GM19238 (cell line): ENCODE measurements at regions not wholly inside any gene's neighbourhood (a gene's known extent, or its start where the extent isn't known, plus 50 kb on each side); places are given as distances from the start of the nearest gene placed in this dataset.
"Not testable (repeated sequence)": the region's sequence is repeated elsewhere in the genome, so short reads cannot be mapped to it uniquely, and the experiment has no call there.

ENCODE experiments used
- DNase-seq: peaks from one replicate; pipeline ENCODE4 v3.0.0; 2011; ENCODE audit warnings: low spot score; ENCODE audit not compliant: insufficient read length

DNA sequence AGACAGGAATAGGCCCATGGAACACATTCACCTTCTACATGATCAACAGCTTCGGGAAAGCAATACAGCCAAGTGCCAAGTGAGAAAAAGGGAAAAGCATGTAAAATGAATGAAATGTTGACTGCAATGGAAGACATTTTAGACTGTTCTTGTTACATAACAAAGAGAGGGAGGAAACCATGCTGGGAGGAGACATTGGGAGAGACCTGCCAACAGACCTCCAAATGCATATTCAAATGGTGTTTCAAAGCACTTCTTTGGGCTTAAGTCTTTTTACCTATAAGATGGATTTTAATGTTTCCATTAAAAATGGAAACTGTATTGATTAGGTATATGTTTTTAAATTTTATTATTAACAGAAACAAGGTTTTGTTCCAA is 350.0 kb upstream of the THBS1 start:
- DNase-seq, result no peak

DNA sequence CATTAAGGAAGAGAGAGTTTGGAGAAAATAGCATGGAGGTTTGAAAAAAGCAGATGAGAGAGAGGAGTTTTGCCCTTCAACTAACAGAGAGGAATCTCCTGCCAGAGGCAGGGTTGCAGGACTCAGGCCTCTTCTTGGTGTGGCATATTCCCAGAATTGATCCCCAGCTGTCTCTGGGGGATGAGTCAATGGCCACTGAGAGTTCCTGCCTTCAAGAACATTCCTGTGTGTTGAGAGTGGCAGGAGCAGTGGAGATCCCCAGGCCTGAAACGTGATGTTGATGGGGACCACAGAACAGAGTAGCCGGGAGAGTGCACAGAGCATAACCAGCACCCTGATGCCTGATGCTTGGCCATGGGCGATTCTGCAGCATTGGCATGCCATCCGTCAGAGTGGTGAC is 348.4 kb upstream of the THBS1 start:
- no peak for DNase-seq

DNA sequence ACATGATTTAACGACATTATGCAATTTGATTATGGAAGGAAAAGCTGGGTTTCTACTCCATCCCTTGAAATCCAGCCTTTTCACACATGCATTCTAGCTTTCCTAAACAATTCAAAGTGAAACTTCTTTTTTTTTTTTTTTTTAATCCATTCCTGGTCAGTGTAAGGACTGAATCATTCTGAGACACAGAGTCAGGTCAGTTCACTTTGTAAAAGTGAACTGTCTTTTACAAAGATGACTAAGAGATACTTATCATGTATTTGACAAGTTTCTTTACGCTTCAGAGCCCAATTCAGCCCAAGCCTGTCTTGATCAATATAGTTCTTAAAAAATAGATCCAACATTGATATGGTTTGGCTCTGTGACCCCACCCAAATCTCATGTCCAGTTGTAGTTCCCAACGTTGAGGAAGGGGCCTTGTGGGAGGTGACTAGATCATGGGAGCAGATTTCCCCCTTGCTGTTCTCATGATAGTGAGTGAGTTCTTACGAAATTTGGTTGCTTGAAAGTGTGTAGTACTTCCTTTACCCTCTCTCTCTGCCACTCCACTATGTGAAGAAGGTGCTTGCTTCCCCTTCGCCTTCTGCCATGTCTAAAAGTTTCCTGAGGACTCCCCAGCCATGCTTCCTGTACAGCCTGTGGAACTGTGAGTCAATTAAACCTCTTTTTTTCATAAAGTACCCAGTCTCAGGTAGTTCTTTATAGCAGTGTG is 345.6 kb upstream of the THBS1 start:
- no peak for DNase-seq

DNA sequence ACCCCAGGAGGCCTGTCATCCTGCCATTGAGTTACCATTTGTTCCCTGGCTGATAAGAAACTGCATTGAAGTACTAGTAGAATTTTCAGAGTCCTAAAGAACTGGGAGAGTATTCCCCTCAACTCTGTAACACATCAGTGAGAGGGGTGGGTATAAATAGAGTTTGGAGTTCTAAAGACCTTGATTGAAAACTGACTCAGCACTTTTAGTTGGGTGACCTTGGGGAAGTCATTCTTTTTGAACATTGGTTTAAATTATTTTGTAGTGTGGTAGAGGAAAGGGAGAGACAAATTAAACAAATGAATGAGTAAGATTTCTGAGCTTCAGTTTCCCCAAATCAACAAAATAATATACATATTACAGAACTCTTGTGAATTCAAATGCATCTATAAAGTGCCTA is 344.5 kb upstream of the THBS1 start:
- DNase-seq, result no peak

DNA sequence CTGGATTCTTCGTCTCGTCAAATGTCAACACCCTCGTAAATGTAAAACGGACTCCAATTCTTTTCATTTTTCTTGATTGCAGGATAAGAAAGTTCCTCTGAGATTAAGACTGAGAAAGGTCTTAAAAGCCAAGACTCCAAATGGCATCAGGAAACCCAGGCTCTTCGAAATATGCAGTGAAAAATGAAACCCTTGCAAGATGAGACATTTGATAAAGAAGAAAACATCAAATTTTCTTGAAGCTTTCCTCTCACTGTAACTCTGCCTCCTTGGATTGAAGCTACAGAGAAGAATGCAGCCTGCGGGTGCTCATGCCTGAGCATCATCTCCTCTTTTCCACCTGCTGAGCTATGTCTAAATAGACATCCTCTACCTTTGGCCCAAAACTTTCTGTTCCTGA is 342.4 kb upstream of the THBS1 start:
- DNase-seq, result no peak

DNA sequence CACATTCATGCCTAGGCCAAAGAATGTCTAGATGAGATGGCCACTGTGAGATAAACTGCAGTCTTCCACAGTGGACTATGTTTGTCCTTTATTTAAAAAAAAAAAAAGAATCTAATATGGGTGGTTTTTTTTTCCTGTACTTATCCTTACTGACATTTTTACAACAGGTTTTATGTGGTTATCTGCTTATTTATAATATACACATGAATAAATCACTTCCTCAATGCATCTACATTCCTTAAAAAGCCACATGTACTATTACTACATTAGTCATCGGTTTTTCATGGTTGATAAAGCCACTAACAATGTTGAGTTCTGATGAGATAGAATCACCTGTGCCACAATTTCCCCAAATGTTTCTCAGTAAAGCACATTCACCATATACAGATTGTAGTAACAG is 341.3 kb upstream of the THBS1 start:
- DNase-seq, result no peak

DNA sequence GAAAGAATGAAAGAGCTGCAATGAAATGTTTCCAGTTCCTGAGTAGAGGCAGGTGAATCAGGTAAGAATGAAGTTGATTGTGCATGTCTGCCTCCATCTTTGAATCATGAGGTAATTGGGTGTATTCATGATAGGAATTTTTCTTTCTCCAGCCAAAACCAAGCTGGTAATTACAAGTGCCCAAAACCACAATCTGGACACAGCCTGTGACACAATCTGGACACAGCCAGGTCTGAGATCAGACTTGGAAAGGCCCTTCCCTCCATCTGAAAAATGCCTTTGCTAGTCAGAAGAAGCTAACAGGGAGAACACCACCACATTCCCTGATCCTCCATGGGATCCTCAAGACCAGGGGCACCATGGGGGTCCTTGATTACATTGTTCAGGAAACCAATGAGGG is 338.5 kb upstream of the THBS1 start:
- no peak for DNase-seq

DNA sequence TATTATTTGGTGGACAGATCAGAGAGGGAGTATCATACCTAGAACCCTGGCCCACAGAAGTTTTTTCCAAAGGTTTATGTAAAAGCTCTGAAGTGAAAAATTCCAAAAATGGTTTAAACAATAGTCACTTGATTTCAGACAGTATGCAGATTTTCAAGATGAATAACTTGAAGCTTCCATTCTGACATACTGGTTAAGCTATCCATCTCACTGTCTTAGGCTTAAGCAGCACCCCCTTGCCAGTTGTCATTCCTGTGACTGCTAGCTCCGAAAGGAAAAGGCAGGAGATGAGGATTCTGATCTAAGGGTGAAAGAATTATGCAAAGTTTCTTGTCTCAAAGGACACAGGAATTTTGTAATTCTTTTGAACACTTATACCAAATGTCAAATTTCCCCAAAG is 337.5 kb upstream of the THBS1 start:
- no peak for DNase-seq

DNA sequence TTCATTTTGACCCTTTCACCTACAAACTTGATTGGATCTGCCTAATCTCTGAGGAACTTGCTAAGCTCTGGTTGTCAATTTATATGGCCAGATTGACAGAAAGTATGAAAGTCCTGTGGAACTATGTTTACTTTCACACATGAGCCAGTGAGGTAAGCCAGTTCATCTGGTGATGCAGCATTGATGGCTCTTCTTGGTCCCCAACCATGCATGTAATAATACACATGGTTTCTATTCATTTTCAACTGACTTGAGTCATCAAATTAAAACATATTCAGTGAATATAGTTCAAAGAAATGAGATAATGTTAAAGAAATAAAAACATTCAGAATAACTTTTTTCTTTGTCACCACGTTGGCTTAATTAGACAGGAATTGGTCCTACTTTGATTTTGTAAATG is 336.1 kb upstream of the THBS1 start:
- no peak for DNase-seq

DNA sequence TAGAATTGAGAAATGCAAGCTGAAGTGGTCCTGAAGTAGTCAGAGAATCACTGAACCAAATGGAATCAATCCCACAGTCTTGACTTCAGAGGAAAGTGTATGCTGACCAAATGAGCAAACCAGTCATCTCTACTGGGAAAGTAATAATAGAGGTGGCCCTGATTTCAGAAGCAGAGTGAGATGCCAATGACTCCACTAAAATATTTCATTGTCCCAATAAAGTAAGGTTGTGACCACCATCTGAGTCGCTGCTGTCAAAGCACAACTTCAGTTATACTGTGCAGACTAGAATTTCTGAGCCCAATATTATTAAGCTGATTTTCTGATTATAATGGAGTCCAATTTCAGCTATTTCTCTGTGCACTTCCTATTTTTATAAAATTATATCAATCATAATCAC is 334.4 kb upstream of the THBS1 start:
- DNase-seq, result no peak

DNA sequence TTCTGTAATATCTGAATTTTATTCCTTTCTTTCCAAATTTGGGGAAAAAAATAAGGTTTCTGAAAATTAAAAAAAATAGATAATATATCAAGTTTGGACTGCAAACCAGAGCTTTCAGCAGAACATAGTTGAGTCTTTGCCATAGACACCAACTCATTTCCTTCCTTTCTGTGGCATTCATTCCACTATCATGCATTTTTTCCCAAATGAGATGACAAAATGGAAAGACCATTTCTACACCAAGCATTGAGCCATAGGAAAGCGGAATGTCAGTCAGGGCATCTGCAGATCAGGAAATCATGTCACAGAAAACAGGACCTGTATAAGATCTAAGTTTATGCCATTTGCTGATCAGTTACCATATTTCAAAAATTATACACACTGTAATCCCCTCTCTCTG is 333.3 kb upstream of the THBS1 start:
- DNase-seq, result no peak

DNA sequence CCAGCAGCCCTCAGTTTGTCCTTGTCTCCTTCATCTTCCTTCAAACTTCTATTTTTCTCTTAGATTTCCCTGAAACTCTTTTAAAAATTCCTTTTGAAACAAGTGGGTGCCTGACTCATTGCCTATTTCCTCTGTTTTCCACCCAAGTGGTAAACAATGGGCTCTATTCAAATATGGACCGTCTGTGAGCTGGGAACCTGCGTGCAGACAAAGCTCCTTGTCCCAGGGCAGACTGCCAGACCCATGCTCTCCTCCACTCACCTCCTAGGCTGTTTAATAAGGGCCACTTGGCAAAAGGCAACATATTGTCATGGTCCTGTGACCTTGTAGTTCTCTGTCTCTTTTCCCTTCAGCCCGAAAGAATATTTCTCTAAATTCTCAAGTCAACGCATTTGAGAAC is 332.7 kb upstream of the THBS1 start:
- no peak for DNase-seq

DNA sequence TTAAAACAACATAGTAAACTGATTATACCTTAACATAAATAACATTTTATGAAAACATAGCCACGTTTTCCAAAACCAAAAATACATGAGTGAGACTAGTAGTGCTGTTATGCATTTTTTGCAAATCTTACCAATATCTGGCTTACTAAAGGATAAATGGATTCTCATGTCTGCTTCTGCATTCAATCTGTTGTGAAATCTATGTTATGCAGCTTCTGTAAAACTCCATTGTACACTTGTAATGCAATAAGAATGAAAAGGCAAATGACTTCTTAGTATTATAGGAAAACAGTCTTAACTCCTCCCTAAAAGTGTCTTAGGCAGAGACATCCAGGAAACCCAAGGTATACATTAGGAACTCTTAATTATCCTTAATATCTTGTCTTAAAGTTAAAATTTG is 330.9 kb upstream of the THBS1 start:
- no peak for DNase-seq

DNA sequence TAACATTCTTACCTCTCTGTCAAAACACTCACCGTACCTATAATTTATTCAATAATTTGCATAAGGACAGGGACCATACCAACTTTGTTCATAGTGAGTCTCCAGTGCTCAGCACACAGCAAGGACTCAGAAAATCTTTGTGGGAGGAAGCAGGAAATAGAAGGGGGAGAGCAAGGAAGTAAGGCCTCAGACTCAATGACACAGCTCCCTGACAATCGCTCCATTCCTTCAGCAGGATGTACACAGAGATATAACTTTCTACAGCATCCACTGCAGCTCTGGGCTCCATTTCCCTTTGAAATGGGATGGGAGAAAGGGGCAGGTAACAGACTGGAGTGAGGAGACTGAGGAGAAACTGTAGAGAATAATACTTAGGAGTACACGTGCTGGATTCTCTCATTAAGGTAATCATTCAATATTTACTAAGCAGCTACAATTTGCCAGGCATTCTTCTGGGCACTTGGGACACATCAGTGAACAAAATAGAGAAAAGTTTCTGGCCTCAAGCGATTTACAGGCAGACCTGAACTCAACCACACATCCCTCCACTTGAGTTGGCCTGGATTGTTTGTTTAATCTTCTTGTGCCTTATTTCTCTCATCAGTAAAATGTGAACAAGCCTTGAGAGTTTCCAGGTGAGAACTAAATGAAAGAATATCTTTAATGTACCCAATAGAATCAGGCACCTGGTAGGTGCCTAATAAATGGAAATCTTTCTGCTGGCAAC is 330.3 kb upstream of the THBS1 start:
- DNase-seq, result no peak

DNA sequence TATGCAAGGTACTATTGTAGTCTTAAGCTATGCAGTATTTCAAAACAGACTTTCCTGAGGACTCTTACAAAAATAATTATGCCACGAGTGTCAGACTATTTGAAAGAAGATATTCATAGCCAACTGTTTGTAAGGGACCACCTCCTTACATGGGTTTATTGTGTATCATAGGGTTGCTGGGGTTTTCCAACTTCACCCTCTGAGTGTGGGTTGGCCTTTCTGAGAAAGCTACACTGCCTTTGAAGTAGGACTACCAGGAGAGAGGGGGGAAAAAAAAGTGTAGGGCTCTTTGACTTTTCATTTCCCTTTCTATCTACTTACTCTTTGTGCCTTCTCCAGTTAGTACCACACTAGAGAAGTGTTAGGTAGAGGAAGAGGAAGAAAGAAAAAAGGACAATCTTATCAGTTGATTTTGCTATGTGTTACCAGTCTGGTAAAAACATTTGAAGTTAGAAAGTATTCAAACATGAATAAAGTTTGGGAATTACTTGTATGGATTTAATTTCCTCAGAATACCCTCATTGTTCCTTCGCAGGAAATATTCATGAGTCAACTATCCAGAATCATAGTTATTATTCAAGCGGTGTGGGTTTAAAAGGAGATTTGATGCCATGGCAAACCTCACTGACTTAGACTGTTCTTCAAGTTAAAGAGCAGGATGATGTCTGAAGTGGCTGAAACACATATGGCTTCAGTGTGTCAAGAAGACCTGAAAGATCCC is 329.3 kb upstream of the THBS1 start:
- no peak for DNase-seq

DNA sequence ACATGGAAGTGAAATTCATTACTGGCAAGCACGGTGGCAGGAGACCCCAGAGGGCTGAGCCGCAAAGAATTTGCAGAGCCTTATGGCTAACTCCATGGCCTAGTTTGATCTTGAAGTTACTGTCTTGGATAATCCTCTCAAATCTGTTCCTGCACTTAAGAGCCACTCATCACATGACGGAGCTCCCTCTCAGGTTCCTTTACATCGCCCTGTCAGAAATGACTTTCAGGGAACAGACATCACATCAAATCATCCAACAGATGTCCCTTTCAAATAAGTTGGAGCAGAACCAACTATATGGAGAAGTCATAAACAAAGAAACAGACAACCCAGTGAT is 328.8 kb upstream of the THBS1 start:
- no peak for DNase-seq

DNA sequence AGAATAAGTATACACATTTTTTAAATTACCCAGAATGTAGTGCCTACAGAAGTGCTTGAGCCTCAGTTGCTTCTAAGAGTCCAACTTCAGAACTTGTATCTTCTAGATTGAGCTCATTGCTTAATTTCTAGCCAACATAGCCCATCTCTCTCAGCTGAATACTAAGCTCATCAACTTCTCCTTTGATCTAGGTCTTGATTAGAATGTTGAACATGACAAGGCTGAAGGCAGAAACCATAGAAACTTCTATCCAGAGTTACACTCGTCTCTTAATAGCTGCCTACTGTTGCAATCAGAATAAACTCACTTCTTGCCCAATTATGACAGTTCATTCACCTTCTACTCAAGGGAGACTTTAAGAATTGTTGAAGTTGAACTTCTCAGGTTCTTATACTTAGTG is 327.3 kb upstream of the THBS1 start:
- DNase-seq, result no peak

DNA sequence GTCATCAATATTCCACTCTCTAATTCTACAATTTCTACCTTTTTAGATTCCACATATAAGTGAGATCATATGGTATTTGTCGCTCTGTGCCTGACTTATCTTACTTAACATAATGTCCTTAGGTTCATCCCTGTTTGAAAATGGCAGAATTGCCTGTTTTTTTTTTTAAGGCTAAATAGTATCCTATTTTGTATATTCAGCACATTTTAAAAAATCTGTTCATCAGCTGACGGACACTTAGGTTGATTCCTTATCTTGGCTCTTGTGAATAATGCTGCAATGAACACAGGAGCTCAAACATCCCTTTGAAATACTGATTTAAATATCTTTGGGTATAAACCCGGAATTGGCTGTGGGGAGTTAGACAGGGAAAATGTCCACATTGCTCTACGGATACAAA is 326.7 kb upstream of the THBS1 start:
- no peak for DNase-seq

DNA sequence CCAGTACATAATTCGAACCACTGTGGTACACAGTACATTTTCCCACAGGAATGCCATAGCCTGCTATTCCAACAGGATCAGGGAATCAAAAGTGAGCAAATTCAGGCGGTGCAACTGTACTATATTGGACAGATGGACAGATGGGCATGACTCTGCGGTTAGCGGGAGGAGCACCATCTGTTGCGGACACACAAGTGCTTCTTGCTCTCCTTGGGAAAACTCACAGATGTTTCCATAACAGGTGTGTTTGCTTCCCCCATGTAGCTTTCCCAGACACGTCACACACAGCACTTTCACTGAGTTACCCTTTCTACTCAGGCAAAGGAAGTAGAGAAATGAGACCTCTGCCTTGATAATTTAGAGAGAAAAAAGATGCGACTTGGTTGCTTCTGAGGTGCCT is 325.1 kb upstream of the THBS1 start:
- DNase-seq, result no peak

DNA sequence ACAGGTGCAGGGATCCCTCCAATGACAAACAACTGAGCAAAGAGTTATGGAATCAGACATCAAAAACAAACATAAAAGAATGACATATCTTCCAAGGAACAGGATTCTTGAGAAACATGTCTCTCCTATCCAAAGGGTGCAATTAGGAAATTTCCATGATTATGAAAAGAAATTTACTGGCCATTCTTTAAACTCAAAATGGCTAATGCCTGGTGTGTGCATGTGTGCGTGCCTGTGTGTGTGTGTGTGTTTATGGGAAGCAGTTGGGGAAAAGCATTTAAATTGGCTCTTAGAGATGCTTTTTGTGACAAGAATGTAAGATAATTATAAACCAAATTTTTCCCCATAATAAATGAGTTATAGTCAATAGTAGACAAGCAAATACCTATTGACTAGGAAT is 320.5 kb upstream of the THBS1 start:
- DNase-seq, result no peak

DNA sequence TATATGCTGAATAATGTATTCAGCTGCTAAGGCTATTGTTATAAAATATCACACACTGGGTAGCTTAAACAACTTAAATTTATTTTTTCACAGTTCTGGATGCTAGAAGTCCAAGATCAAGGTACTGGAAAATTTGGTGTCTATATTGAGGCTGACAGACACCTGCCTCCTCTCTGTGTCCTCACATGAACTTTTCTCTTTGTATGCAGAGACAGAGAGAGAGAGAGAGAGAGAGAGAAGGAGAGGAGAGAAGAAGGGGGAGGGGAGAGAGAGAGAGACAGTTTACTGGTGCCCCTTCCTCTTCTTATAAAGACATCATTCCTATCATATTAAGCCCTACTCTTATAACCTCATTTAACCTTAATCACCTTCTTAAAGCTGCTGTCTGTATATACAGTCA is 320.1 kb upstream of the THBS1 start:
- DNase-seq, result no peak

DNA sequence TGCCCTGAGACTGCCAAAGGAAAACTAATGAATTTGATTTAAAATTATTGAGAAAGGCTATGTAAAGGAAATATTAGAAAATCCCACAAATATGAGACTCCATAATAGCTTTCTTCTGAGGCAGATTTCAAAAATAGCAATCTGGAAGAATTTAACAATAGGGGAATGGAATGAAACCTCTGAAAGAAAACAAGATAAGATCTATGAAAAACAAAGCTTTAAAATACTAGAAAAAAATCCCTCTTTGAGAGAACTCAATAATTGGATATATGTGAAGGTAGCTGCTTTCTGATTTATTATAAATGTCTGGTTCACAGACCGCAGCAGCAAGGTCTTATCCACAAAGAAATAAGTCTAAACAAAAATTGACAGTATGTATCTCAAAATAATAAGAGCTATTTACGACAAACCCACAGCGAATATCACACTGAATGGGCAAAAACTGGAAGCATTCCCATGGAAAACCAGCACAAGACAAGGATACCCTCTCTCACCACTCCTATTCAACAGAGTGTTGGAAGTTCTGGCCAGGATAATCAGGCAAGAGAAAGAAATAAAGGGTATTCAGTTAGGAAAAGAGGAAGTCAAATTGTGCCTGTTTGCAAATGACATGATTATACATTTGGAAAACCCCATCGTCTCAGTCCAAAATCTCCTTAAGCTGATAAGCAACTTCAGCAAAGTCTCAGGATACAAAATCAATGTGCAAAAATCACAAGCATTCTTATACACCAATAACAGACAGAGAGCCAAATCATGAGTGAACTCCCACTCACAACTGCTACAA is 319.3 kb upstream of the THBS1 start:
- DNase-seq, result not testable (repeated sequence)
